ENCODE measurements at regions not wholly inside any gene's neighbourhood (a gene's known extent, or its start where the extent isn't known, plus 50 kb on each side); places are given as distances from the start of the nearest gene placed in this dataset.

GRCh38 chr13:72199640-72200039 lies 332.6 kb upstream of the DACH1 start:
- no peak for TF ChIP-seq POLR2A (IDR thresholded peaks at IDR 0.05)
- no peak for TF ChIP-seq CTCF (IDR thresholded peaks at IDR 0.05)

Data from adrenal gland (tissue), 5 donors.